AG08396 (cell line): ENCODE measurements at regions not wholly inside any gene's neighbourhood (a gene's known extent, or its start where the extent isn't known, plus 50 kb on each side); places are given as distances from the start of the nearest gene placed in this dataset.
"Not testable (repeated sequence)": the region's sequence is repeated elsewhere in the genome, so short reads cannot be mapped to it uniquely, and the experiment has no call there.

Experiments used
- DNase-seq: peaks from one replicate; pipeline ENCODE4 v3.0.0; 2012; ENCODE audit warnings: low spot score, mixed read lengths

DNA sequence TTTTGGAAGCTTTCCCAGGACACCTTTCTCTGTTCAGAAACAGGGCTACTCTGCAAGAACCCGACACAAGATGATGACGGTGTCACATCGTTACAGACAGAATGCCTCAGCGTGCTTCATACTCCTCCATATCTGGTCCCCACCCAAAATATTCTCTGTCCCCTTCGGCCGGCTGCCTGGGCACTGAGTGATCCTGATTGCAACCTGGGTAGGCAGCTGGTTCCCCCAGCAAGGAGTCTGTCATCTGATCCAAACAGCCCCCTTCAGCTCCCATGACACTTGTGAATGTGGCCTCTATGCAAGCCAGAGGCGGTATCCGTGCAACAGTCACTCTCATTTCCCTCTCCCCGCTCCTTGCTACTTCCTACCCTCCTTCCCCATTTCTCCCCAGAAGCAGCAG lies 431.7 kb upstream of the B3GAT1 start:
- no peak for DNase-seq

DNA sequence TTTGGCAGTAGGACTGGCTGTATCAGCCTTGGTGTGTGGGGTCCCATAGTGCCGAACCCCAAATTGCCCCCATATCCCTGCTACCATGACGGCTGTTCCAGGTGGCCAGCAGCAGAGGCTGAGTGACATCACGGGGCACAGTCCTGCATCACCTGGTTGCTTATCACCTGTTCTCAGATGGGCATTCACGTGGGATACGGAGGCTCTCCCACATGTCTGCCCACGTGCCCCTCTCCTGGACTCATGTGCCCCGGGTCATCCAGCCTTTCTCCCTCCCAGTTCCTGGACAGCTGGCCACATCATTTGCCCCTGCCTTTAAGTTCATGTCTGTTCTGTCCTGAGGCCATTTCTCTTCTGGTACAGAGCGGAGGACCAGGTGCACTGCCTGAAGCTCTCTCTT lies 431.0 kb upstream of the B3GAT1 start:
- no peak for DNase-seq

DNA sequence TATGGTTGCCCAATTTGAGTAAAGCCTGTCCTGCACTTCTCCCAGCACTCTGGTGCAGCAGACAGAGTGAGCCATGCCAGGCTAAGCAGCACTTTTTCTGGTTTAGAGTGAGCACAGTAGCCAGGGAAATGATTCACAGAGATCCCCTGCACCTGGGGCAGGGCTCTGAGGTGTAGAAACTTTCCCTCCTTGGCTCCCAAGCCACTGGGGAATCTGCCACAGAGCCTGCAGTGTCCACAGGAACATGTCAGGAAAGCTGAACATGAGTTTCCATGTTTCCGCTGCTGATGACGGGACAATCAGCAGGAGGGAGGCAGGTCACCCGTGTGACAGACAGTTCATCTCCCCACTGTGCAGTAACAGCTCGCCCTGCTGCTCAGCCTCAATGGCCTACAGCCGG lies 429.9 kb upstream of the B3GAT1 start:
- DNase-seq: no peak

DNA sequence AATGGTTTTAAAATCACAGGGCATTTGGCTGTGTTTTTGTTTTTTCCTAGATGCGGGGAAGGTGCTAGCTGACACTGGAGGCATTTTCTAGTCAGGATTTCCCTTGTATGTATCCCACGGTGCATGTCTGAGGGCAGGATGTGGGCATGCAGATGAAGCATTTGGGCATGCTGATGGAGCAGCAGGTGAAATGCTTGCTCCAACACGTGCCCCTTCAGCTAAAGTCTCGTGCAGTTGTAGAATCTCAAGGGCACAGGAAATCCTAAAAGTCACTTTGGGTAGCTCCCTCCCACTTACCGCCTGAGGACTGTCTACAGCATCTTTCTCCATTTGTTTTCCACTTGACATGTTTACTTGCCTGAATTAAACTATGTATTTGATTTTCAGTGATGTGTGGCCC lies 429.4 kb upstream of the B3GAT1 start:
- no peak for DNase-seq

DNA sequence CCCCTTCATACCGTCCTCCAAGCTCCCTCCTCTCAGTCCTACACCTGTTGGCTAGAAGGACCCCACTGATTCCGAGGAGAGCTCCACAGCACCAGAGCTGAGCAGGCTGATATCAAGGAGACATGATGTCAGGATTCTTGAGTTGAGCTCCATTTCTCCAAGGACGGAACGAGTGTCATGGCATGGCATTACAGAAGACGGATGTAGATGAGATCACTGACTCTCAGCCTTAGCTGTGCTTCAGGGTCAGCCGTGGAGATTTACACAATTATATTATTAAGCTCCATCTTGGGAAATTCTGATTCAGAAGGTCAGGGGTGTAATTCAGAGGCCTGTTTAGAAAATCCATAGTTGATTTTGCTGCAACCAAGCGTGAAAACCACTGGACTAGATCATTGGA lies 428.9 kb upstream of the B3GAT1 start:
- DNase-seq: no peak

DNA sequence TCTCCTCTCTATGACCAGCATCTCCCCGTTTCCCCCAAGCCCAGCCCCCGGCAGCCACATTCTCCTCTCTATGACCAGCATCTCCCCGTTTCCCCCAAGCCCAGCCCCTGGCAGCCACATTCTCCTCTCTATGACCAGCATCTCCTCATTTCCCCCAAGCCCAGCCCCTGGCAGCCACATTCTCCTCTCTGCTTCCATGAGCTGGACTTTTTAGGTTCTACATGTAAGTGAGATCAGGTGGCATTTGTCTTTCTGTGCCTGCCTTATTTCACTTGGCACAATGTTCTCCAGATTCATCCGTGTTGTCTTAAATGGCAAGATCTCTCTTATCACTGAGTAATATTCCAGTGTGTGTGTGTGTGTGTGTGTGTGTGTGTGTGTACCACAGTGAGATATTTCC lies 428.1 kb upstream of the B3GAT1 start:
- DNase-seq: not testable (repeated sequence)

DNA sequence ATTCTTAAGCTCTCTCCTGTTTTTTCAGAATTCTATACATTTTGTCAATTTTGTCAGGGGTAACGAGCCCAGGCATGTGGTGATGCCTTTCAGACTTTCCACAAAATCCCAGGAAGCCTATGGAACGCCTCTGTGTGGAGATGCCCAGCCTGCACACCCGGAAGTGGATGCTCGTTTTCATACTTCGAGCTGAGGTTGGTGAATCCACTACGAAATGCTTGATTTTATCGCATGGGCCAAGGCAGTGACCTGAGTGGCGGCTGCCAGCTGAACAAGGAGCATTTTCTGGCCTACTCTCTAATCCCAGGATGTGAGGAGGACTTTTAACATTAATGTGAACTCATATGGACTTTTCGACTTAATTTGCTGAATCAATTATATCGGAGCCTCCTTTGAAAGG lies 426.7 kb upstream of the B3GAT1 start:
- no peak for DNase-seq

DNA sequence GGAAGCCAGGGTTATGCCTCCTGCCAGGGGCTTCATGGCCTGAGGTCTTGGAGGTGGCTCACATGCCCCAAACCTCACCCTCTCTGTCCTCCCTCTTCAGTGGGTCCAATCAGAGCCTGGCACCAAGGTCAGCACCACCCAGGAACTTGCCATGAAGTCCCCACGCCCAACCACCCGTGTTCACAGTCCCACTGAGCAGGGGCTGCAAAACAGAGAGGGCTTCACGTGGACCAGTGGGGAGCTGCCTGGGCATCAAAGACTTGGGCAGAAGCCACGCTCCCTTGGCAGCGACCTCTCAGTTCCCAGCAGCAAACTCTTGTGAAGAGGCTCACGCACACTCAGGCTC lies 425.8 kb upstream of the B3GAT1 start:
- no peak for DNase-seq

DNA sequence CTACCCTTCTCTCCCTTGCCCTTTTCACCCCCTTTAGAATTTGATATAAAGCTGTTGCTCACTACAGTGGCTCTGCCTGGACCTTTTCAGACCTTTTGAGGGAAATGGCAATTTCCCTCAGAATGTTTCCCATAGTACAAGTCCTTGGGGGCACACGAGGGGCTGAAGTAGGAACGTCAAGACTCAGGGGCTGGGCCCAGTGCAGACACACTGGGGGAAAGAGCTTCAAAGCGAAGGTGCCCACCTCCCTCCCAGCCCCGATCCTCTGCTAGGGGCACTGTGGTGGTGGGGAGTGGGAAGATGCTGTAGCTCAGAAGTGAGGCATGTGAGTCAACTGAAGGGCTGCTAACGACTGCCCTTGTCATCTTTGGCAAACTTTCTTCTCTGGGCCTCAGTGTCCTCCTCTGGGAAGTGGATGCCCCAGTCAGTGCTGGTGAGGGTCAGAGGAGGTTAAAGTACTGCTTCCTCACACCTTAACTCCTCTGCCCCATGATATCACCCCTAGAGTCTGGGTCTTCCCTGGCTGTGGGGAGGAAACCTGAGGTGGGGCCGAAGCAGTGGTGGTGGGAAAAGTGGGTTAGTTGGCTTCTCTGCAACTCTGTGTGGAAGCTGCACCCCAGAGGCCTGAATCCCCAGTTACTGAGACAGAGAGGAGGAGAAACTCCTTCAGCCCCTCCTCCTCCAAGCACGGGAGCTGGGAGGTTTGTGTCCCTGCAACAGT lies 425.3 kb upstream of the B3GAT1 start:
- no peak for DNase-seq

DNA sequence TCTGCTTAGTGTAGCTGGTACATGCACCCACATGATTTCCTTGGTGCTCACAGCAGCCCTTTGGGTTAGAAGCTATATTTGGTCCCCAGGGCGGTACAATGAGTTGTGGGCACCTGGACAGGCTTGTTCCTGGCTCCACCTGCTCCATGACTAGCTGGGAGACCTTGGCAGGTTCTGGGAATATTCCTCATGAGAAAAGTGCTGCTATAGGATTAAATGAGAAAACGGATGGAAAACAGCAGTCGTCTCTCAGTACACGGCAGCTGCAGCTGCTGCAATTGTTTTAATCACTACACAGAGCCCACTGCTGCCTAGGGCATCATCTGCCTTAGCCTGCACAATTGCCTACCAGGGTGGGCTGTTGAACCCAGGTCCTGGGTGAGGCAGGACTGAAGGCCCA lies 424.5 kb upstream of the B3GAT1 start:
- no peak for DNase-seq

DNA sequence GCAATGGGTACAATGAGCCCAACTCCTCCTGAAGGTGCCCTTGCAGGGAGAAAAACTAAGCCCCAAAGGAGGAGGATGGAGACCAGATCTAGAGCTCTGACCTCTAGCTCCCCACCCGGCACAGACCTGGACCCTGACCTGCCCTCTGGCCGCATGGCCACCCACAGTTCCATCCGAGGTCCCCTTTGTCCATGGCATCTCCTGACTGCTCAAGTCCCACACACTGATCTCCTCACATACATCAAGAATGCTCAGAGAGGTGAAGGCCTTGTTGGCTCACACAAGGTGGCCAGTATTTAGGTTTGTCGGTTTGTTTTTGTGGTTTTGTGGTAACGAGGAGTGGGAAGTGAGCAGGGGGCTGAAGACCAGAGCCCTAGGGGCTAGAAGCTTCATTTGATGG lies 423.5 kb upstream of the B3GAT1 start:
- DNase-seq: no peak

DNA sequence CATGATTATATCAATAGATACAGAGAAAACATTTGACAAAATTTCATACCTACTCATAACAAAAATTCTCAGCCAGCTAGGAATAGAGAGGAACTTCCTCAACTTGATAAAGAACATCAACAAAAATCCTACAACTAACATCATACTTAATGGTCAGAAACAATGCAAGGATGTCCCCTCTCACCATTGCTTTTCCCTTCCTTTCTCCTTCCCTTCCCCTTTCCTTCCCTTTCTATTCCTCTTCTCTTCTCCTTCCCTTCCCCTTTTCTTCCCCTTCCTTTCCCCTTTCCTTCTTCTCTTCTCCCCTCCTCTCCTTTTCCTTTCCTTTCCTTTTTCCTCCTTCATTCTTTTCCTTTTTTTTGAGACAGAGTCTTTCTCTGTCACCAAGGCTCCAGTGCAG lies 418.3 kb upstream of the B3GAT1 start:
- no peak for DNase-seq

DNA sequence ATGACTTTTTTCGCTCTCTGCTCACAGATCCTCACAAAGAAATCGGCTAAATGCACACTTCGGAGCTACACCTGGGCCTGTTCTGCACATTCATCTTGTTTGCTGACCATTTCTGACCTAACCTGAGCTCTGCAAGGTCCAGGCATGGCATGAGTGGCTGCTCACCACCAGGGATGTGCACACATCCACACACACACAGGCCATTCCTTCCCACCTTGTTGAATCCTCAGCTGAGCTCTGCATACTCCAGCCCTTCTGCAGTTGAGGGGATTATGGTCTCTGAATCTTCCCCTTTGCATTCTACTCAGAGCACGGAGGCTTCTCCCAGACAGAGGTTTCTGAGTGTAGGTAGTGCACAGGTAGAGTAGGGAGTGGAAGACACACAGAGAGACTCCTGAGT lies 411.9 kb upstream of the B3GAT1 start:
- DNase-seq: no peak

DNA sequence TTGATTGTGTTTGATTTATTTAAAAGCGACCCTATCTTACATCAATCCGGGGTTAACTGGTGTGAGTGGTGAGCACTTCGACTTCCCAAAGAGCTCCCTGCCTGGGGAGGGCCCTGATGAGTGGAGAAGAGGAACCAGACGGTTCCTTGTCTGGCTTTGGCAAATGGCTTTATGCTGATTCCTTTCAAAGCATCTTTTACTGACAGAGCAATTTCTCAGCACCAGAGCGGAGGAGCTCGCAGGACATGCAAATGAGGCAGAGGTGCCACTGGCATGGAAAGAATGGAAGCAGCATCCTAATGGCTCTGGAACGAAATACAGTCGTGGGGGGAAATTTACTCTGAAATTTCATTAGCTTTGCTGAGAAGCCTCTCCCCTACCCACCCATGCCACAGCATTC lies 410.9 kb upstream of the B3GAT1 start:
- DNase-seq: no peak

DNA sequence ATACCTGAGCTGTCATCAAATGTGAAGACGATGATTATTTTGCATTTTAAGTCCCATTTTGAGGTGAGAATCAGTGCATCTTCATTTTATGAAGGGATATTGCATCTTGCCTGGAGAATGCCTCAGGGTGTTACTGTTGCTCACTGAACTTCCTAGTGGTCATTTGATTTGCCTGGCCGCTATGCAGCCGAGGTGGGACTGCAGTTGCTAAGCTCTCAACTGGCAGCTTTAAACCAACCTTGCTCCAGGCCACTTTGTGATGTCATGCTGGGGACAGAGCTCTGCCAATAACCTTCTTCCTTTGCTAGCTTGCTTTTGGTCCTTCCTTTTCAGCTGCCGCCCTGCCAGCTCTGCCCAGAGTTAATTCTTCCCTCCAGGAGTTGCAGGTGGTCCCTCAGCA lies 409.4 kb upstream of the B3GAT1 start:
- no peak for DNase-seq

DNA sequence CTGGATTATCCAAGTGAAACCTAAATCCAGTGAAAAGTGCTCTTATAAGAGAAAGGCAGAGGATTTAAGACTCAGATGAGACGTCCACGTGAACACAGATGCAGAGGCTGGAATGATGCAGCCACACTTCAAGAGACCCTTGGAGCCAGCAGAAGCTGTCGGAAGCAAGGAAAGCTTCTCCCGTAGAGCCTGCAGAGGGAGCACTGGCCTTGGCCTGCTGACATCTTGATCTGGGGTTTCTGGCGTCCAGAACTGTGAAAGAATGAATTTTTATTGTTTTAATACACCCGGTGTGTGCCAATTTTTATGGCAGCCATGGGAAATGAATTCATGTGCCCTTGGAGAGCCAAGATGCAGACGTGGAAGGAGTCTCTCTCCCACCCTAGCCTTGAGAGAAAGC lies 407.0 kb upstream of the B3GAT1 start:
- no peak for DNase-seq

DNA sequence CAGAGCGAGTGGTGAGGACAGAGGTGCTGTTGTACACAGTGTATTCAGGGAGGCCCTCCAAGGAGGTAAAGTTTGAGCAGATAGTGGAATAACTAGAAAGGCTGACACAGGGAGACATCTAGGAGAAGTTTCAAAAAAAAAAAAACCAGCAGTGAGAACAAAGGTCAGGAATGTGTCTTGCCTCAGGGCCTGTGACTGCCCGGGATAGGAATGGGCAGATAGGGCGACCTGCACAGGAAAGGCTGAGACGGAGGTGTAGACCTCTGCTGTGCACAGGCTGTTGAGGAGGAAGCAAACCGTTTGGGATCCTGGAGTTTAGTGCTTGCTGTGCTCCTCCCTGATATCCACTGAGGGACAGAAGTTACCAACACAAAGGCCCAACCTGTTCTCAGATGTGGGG lies 406.5 kb upstream of the B3GAT1 start:
- DNase-seq: no peak

DNA sequence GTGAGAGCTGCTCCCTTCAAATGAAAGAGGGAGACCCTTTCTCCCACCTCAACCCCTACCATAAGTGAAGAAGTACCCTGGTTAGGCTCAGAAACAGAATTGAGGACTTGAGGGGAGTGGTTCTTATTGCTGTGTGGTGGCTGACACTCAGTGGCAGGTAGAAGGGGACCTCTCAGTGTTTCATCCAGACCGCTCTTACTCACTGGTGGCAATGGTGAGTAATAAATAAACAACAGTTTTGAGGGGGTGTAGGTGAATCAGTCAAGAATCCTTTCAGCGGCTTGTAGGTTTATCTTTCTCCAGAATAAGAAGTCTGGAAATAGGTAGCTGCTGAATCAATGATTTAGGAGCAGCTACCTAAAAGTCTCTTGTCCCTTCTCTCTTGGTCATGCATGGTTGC lies 403.4 kb upstream of the B3GAT1 start:
- DNase-seq: no peak

DNA sequence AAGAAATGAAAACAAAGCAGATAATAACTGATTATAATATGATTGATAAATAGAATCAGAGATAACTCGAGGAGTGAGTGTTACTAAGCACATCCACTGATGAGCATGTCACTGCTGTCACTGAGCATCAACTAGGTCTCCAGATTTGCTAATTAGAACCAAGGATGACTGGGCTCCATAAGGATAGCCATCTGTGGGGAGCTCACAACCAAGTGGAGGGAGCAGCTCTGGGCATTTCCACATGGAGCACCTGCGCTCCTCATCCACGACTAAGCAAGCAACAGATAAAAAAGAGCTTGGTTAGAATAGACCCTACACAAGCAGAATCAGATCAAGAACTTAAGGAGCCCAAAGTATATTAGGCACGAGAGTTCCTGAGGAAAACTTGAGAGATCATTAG lies 396.0 kb upstream of the B3GAT1 start:
- no peak for DNase-seq

DNA sequence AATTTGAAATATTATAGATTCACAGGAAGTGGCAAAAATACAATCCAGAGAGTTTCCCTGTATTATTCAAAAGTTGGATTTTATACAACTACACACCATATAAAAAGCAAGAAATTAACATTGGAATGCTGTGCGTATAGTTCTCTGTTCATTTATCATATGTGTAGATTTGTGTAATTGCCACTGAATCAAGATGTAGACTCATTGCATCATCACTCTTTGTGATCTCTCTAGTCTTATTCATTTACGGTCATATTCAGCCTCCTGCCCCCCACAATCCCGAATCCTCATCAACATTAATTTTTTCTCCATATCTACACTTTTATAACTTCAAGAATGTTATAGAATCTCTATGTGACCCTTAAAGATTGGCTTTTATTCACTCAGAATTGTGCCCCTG lies 390.6 kb upstream of the B3GAT1 start:
- DNase-seq: no peak

DNA sequence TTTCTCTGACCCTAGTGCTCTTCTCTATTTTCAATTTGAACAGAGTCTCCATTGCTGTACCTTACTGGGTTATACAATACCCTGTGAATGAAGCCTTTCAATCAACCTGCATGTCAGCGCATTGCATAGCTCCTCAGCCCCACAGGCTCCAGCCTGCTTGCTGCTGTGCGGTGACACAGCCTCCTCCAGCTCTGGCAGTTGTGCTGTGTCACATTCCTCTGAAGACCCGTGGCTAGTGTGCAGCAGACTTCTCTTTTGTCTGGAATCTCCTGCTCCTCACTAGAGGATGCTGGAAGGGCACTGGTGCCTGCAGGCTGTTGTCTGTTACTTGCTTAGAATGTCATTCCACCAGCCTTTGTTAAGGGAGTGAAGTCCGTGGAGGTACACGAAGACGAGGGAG lies 390.1 kb upstream of the B3GAT1 start:
- DNase-seq: no peak

DNA sequence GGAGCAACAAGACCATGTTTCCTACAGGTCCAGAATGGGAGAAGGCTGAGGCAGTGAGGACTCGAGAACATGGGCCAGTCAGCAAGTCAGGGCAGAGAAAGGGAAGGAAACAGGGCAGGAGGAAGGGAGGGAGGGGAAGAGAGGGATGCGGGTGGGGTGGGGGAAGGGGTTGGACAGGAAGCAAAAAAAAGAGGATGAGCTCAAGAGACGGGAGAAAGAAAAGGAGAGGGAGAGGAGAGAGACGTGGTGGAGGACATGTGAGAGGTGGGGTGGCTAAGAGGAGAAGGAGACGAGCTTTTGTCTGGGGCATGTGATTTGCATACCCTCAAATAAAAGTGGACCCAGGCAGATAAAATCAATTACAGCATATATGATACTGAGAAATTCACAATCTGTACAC lies 389.5 kb upstream of the B3GAT1 start:
- DNase-seq: no peak

DNA sequence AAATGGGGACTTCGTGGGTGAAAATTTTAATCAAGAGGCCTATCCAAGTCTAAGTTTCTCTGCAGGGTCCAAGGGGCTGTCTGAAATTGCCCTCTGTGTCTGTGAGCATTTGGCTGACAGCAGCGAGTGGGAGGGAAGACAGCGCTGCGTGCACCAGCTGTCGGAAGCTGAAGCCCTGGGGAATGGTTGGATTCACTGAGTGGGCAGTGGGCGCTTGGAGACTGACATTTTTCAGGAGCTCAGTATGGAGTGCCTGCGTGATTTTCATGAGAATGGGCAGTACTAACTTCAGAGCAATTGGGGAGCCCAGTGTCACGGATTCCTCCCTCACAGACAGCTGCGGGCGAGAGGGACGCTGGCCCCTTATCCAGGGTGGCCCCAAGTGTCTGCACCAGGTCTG lies 388.8 kb upstream of the B3GAT1 start:
- no peak for DNase-seq

DNA sequence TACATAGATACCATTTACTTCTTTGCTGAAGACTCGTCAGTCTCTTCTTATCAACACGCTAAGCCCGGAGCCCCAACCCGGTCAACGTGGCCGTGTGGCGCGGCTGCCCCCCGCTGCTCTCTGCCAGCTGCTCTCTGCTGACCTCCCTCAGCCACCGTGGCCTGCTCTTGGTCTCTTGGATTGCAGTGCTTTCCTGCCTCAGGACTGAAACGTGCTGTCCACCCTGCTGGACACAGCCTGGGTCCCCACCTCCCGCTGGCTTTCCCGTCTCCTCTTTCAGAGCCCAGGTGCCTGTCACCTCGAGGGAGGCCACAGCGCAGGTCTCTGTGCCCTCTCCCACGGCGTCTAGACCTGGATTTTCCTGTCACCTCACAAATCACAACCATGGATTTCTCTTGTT lies 388.1 kb upstream of the B3GAT1 start:
- no peak for DNase-seq

DNA sequence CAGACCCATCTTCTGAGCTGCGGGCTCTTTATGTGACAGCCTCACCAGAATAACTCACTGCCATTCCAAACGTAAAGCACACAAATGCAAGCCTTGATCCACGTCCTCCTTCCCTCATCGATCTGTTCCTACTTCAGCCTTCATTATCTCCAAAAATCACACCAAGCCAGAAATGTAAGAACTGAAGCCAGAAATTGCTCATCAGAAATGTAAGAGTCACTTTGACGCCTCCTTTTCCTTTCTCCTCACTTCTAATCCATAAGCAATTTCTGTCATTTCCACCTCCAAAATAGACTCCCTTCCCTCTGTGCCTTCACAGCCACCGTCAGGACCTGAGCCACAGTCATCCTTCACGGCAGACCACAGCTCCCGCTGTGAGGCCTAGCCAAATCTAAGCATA lies 387.3 kb upstream of the B3GAT1 start:
- no peak for DNase-seq
